SK-N-MC (cell line): ENCODE measurements at regions not wholly inside any gene's neighbourhood (a gene's known extent, or its start where the extent isn't known, plus 50 kb on each side); places are given as distances from the start of the nearest gene placed in this dataset.

Source experiments
- EZH2 ChIP-seq: fragments of 200-600 bp; sonication (generic); IDR thresholded peaks from one replicate; pipeline ENCODE4 v1.6.1; 2017; ENCODE audit warnings: antibody characterized with exemption
- FOXP2 ChIP-seq: optimal IDR thresholded peaks from 2 replicates; pipeline ENCODE3; 2011; ENCODE audit warnings: mild to moderate bottlenecking, moderate library complexity; ENCODE audit not compliant: insufficient read depth; ENCODE audit errors: extremely low read length, control extremely low read depth
- POLR2AphosphoS5 ChIP-seq: IDR thresholded peaks from 2 replicates; pipeline ENCODE4 v1.6.1; 2012; ENCODE audit warnings: mild to moderate bottlenecking, low read depth, low read length, borderline replicate concordance

DNA sequence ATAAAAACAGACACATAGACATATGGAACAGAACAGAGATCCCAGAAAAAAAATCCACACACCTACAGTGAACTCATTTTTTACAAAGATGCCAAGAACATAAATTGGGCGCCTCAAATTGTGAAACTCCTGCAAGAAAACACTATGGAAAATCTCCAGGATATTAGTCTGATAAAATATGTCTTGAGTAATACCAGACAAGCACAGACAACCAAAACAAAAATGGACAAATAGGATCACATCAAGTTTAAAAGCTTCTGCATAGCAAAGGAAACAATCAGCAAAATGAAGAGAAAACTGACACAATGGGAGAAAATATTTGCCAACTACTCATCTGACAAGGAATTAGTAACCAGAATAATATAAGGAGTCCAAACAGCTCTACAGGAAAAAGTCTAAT is 337.3 kb upstream of the DIPK2B start:
- TF ChIP-seq POLR2AphosphoS5 (no peak), EZH2 (no peak), FOXP2 (no peak)
